ENCODE measurements at regions not wholly inside any gene's neighbourhood (a gene's known extent, or its start where the extent isn't known, plus 50 kb on each side); places are given as distances from the start of the nearest gene placed in this dataset.
"Not testable (repeated sequence)": the region's sequence is repeated elsewhere in the genome, so short reads cannot be mapped to it uniquely, and the experiment has no call there.

- DNase-seq (ENCODE audit: low spot score in 2 of 2): no peak
- TF ChIP-seq POLR2A (IDR thresholded peaks at IDR 0.05) (no peak), EP300 (IDR thresholded peaks at IDR 0.05) (no peak), CTCF (IDR thresholded peaks at IDR 0.05) (no peak)
- no peaks in the 10 kb centered on the region for H3K27me3 ChIP-seq
- H3K9me3 ChIP-seq: peaks cover 0 to 16% (median 0%) of the 10 kb centered on the region in 4 donors
- WGBS, 2 donors: 78 to 93% methylated on average over 5 of the region's 5 CpGs
- H3K36me3 ChIP-seq: no peaks in the 10 kb centered on the region
- H3K27ac ChIP-seq: no peak overlapping the region
- peaks cover 0 to 2% (median 0%) of the 10 kb centered on the region in 4 donors for H3K4me1 ChIP-seq
- no peak overlapping the region for H3K4me3 ChIP-seq
Observed at GRCh38 chr21:35982717-35983116, 77.6 kb downstream of the SETD4 start.

- H3K27ac ChIP-seq: no peak overlapping the region
- no peak overlapping the region for H3K4me3 ChIP-seq
- no peak for DNase-seq (ENCODE audit: low spot score in 2 of 2)
- H3K27me3 ChIP-seq: no peaks in the 10 kb centered on the region
- TF ChIP-seq POLR2A (IDR thresholded peaks at IDR 0.05): no peak
- no peak for TF ChIP-seq EP300 (IDR thresholded peaks at IDR 0.05)
- TF ChIP-seq CTCF (IDR thresholded peaks at IDR 0.05): no peak
- no peaks in the 10 kb centered on the region for H3K4me1 ChIP-seq
- WGBS, 2 donors: 51 to 62% methylated on average over 11 of the region's 11 CpGs
- H3K36me3 ChIP-seq: no peaks in the 10 kb centered on the region
- H3K9me3 ChIP-seq: peaks cover 0 to 16% (median 0%) of the 10 kb centered on the region in 4 donors
Observed at GRCh38 chr21:35981514-35982070, 78.7 kb downstream of the SETD4 start.

- H3K4me3 ChIP-seq: no peak overlapping the region
- H3K27ac ChIP-seq: no peak overlapping the region
- TF ChIP-seq CTCF (IDR thresholded peaks at IDR 0.05): no peak
- no peak for TF ChIP-seq EP300 (IDR thresholded peaks at IDR 0.05)
- no peak for TF ChIP-seq POLR2A (IDR thresholded peaks at IDR 0.05)
- no peaks in the 10 kb centered on the region for H3K36me3 ChIP-seq
- peaks cover 0 to 16% (median 0%) of the 10 kb centered on the region in 4 donors for H3K9me3 ChIP-seq
- no peak for DNase-seq (ENCODE audit: low spot score in 2 of 2)
- H3K27me3 ChIP-seq: no peaks in the 10 kb centered on the region
- 51 to 78% methylated on average over 5 of the region's 5 CpGs for WGBS, 2 donors
- no peaks in the 10 kb centered on the region for H3K4me1 ChIP-seq
Observed at GRCh38 chr21:35980821-35981220, 79.5 kb downstream of the SETD4 start.

- not testable (repeated sequence) for H3K36me3 ChIP-seq; H3K4me3 ChIP-seq; H3K27ac ChIP-seq; DNase-seq (ENCODE audit: low spot score in 2 of 2); H3K9me3 ChIP-seq; H3K27me3 ChIP-seq; H3K4me1 ChIP-seq
- WGBS, 2 donors: 48 to 91% methylated on average over 7 of the region's 7 CpGs
Observed at GRCh38 chr21:35977860-35978259, 82.5 kb downstream of the SETD4 start.

GRCh38 chr21:35976929-35977328, 83.4 kb downstream of the SETD4 start:
- 68 to 75% methylated on average over 3 of the region's 3 CpGs for WGBS, 2 donors
- no peaks in the 10 kb centered on the region for H3K27me3 ChIP-seq
- DNase-seq (ENCODE audit: low spot score in 2 of 2): no peak

More at GRCh38 chr21:35976929-35977328, 83.4 kb downstream of the SETD4 start:
- Histone ChIP-seq H3K9me3 (peaks cover 0 to 8% (median 0%) of the 10 kb centered on the region in 4 donors), H3K27ac (no peak overlapping the region), H3K4me3 (no peak overlapping the region), H3K36me3 (no peaks in the 10 kb centered on the region), H3K4me1 (no peaks in the 10 kb centered on the region)
- TF ChIP-seq POLR2A (IDR thresholded peaks at IDR 0.05): no peak
- TF ChIP-seq CTCF (IDR thresholded peaks at IDR 0.05): no peak
- TF ChIP-seq EP300 (IDR thresholded peaks at IDR 0.05): no peak

Data from tibial nerve (tissue), 4 donors.